ENCODE measurements at regions not wholly inside any gene's neighbourhood (a gene's known extent, or its start where the extent isn't known, plus 50 kb on each side); places are given as distances from the start of the nearest gene placed in this dataset.

DNA sequence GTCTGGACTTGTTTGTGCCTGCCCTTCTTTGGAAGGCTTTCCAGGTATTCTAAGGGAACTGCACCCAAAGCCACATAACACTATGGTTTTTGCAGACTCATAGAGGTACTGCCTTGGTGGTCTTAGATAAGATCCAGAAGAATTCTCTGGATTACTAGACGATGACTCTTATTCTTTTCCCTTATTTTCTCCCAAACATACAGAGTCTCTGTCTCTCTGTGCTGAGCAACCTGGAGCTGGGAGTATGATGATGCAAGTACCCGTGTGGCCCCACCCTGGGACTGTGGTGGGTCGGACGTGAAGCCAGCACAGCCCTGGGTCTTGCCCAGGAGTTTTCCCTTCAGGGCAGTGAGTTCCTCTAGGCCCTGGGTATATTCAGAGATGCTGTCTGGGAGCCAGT lies 1342.4 kb upstream of the TENM3 start:
- TF ChIP-seq DBP (CRISPR knock-in tag; IDR thresholded peaks at IDR 0.05; ENCODE audit: not compliant biosample characterization) (no peak), ZFAT (CRISPR knock-in tag; conservative IDR thresholded peaks at IDR 0.05) (no peak), CENPT (CRISPR knock-in tag; IDR thresholded peaks at IDR 0.05; ENCODE audit: low read depth) (no peak), ZNF510 (CRISPR knock-in tag; IDR thresholded peaks at IDR 0.05; ENCODE audit: low read depth) (no peak), ARID3A (IDR thresholded peaks at IDR 0.05; ENCODE audit: low read depth, low read length) (no peak), SP2 (CRISPR knock-in tag; IDR thresholded peaks at IDR 0.05) (no peak), TERF1 (CRISPR knock-in tag; IDR thresholded peaks at IDR 0.05) (no peak), ASH2L (IDR thresholded peaks at IDR 0.05; ENCODE audit: insufficient read length, low read depth, low read length) (no peak), ZNF749 (CRISPR knock-in tag; IDR thresholded peaks at IDR 0.05; ENCODE audit: borderline replicate concordance) (no peak)
- BruUV-seq (replicated peaks): no TSS peak
- WGBS (ENCODE audit: low lambda C conversion rate): 7% methylated on average over 4 of the region's 4 CpGs
- ATAC-seq (no peak), DNase-seq (ENCODE audit: low spot score) (no peak), FAIRE-seq (no peak)
- Histone ChIP-seq H3K4me3 (replicated peaks in 1 of 3; ENCODE audit: insufficient read depth in 1 of 3, low read depth in 2 of 3, low read length in 3 of 3) (no peak overlapping the region), H3K27me3 (ENCODE audit: control insufficient read depth in 1 of 2, insufficient read depth in 2 of 2, low read length in 2 of 2) (no peaks in the 10 kb centered on the region), H3K27ac (ENCODE audit: extremely low read length, insufficient read depth, low read length) (no peak overlapping the region), H4K20me1 (ENCODE audit: insufficient read depth, low read length) (no peaks in the 10 kb centered on the region), H3K9me3 (ENCODE audit: low read length) (no peaks in the 10 kb centered on the region), H2AFZ (ENCODE audit: low read length) (no peak overlapping the region), H3K9ac (ENCODE audit: insufficient read depth, low read depth, low read length) (no peak overlapping the region), H3K4me2 (ENCODE audit: low read depth, low read length) (no peak overlapping the region), H3K79me2 (ENCODE audit: insufficient read depth, low read length) (no peaks in the 10 kb centered on the region), H3K36me3 (replicated peaks in 1 of 2; ENCODE audit: control insufficient read depth in 1 of 2, insufficient read depth in 2 of 2, low read length in 2 of 2) (no peaks in the 10 kb centered on the region), H3K4me1 (ENCODE audit: insufficient read depth, low read length) (no peaks in the 10 kb centered on the region)
- ChIA-PET POLR2A (no interaction called here), CTCF (ENCODE audit: low intra/inter-chr PET ratio, low total read pairs) (no interaction called here)
- intact Hi-C loops (cut with micrococcal nuclease; ENCODE audit: unreplicated experiment): no loop called here
- in situ Hi-C loops (cut with HindIII; ENCODE audit: extremely low pct_ligation_motif_present, low pct_unique_long_range_greater_than_20kb): no loop called here

All from HepG2 (cell line).